Liver (tissue), 3 donors: ENCODE measurements at regions not wholly inside any gene's neighbourhood (a gene's known extent, or its start where the extent isn't known, plus 50 kb on each side); places are given as distances from the start of the nearest gene placed in this dataset.

Source experiments
- ATF3 ChIP-seq: IDR thresholded peaks from 2 replicates; pipeline ENCODE4 v1.6.1; 2016; ENCODE audit warnings: antibody characterized with exemption
- CTCF ChIP-seq: fragments of 150-350 bp; IDR thresholded peaks from 2 replicates; pipeline ENCODE4 v1.5.1; 2017; ENCODE audit warnings: improper control_type of control experiment, low read depth, low read length; ENCODE audit not compliant: missing input control
- FOXA1 ChIP-seq: IDR thresholded peaks from 2 replicates; pipeline ENCODE4 v1.6.1; 2016; ENCODE audit warnings: antibody characterized with exemption
- GABPA ChIP-seq, 2 donors: IDR thresholded peaks in 1 of 2; conservative IDR thresholded peaks in 1 of 2; 2 replicates each; pipeline ENCODE4 v1.6.1; 2016; ENCODE audit warnings: antibody characterized with exemption in 2 of 2, mild to moderate bottlenecking in 1 of 2, moderate library complexity in 1 of 2
- JUND ChIP-seq, 2 donors: IDR thresholded peaks; 2 replicates each; pipeline ENCODE4 v1.6.1; 2016; ENCODE audit warnings: antibody characterized with exemption in 2 of 2
- MAX ChIP-seq: IDR thresholded peaks from 2 replicates; pipeline ENCODE4 v1.6.1; 2016; ENCODE audit warnings: antibody characterized with exemption
- RAD21 ChIP-seq, 2 donors: IDR thresholded peaks; 2 replicates each; pipeline ENCODE4 v1.6.1; 2016; ENCODE audit warnings: antibody characterized with exemption in 2 of 2, mild to moderate bottlenecking in 2 of 2
- SP1 ChIP-seq: IDR thresholded peaks from 2 replicates; pipeline ENCODE4 v1.6.1; 2018; ENCODE audit warnings: antibody characterized with exemption, mild to moderate bottlenecking
- YY1 ChIP-seq: IDR thresholded peaks from 2 replicates; pipeline ENCODE4 v1.6.1; 2016; ENCODE audit warnings: antibody characterized with exemption, mild to moderate bottlenecking
- donor health status: healthy.
- donor health status: healthy.

- TF ChIP-seq CTCF = no peak
- no peak for TF ChIP-seq MAX
- no peak for TF ChIP-seq JUND (IDR thresholded peaks at IDR 0.05)
- no peak for TF ChIP-seq YY1
- no peak for TF ChIP-seq SP1
- no peak for TF ChIP-seq RAD21 (IDR thresholded peaks at IDR 0.05)
- no peak for TF ChIP-seq GABPA (IDR thresholded peaks at IDR 0.05 in 1 of 2, conservative IDR thresholded peaks at IDR 0.05 in 1 of 2)
- TF ChIP-seq ATF3 = no peak
- TF ChIP-seq FOXA1 = no peak
These were observed 642.2 kb downstream of the BRD1 start for GRCh38 chr22:49185312-49185969.
